GM18508 (cell line): ENCODE measurements at regions not wholly inside any gene's neighbourhood (a gene's known extent, or its start where the extent isn't known, plus 50 kb on each side); places are given as distances from the start of the nearest gene placed in this dataset.

Experiments used
- ATAC-seq: cut with Tn5 transposase; IDR thresholded peaks from one replicate; pipeline ENCODE4 v1.9.1; 2021; ENCODE audit warnings: moderate number of reproducible peaks; ENCODE audit not compliant: insufficient read depth, unreplicated experiment

GRCh38 chr1:57719274-57719673 lies 295.4 kb upstream of the DAB1 start:
- no peak for ATAC-seq

DNA sequence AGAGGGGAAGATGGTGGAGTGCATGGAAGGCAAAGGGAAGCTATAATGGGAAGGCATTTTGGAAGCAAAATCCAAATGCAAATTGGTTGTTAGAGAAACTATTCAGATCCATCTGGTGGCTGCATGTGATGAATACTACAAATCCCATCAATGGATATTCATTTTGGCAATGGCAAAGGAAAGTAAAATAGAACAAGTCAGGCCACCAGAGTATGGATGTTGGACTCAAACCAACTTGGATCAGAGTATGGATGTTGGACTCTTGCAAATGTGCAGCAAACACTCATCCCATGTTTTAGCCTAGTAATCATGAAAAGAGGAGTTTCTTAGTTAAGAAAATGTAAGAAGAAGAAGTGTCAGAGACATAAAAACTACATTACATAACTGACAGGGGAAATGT lies 289.6 kb upstream of the DAB1 start:
- no peak for ATAC-seq

GRCh38 chr1:57712846-57713245 lies 289.0 kb upstream of the DAB1 start:
- no peak for ATAC-seq

DNA sequence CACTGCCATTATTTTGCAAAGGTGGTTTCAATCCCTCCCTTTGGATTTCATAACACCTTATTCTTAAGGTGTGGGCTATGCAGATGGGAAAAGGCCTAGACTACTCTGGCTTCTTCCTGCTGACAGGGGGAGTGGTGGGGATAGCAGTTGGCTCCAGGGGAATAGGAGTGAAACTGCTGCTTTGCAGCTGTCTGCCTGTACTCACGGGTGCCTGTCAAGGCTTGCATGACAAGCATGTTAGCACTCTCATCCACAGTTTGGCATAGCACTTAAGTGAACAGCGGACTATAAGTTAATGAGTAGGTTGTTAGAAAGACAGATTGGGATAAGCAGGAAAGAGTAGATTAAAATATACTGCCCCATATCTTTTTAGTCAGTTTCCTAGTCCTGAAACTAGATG lies 287.5 kb upstream of the DAB1 start:
- no peak for ATAC-seq

GRCh38 chr1:57707631-57708030 lies 283.8 kb upstream of the DAB1 start:
- no peak for ATAC-seq

- no peak for ATAC-seq
These were observed 281.0 kb upstream of the DAB1 start for GRCh38 chr1:57704811-57705210.

DNA sequence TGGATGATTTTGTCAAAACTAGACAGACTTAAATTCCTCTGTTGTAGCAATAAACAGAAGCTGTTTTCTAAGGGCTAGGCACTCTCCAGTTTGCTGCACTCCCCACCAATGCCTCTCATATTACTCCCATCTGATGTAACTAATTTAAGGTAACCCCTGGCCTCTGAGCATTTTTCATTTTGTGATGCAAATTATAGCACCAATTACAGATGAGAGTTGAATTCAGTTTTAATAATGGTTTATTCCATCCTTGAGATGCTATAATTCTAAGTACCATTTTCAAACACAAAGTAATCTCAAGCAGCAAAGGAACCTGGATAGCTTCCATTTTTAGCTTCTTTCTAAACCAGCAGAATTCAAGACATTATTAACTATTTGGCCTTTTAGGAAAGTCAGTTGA lies 280.4 kb upstream of the DAB1 start:
- no peak for ATAC-seq

GRCh38 chr1:57696904-57697303 lies 273.0 kb upstream of the DAB1 start:
- ATAC-seq: no peak

GRCh38 chr1:57696043-57696442 lies 272.2 kb upstream of the DAB1 start:
- ATAC-seq: no peak

DNA sequence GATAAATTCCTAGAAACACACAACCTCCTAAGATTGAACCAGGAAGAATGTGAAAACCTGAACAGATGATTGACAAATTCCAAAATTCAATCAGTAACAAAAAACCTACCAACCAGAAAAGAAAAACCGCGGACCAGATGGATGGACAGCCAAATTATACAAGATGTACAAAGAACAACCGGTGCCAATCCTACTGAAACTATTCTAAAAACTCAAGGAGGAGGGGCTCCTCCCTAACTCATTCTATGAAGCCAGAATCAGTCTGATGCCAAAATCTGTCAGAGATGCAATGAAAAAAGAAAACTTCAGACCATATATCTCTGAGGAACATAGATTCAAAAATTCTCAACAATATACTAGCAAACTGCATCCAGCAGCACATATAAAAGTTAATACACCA lies 262.4 kb upstream of the DAB1 start:
- no peak for ATAC-seq

DNA sequence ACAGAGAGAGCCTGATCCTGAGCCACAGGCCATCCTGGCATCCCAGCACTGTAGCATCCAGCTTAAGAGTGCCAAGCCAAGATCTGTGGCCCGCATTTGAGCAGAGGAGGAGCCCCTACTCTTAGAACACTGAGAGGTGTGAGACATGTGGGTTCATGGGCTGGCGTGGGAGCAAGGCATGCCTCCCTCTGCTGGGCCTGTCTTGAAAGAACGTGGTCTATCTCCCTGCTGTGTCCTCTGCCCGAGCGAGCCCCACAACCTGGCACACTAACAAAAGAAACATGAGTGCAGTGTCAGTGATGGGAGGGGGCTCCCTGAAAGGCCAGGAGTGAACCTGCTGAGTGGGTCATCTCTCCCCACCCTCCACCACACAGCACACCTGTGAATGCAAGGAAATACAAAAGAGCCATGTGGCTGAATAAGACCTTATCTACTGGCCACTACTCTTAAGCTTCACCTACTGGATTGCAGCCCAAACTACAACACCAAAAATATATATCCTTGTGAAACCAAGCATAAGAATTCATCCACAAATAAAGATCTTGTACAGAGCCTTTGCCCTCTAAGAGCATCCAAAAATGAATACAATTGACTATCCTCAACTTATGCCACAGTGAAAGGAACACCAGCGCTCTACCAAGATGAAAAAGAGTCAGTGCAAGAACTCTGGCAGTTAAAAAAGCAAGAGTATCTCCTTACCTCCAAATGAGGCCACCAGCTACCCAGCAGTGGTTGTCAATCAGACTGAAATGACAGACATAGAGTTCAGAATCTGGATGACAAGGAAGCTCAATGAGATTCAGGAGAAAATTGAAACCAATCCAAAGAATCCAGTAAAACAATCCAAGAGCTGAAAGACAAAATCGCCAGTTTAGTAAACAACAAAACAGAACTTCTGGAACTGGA lies 259.4 kb upstream of the DAB1 start:
- no peak for ATAC-seq

- no peak for ATAC-seq
These were observed 254.3 kb upstream of the DAB1 start for GRCh38 chr1:57678138-57678537.

DNA sequence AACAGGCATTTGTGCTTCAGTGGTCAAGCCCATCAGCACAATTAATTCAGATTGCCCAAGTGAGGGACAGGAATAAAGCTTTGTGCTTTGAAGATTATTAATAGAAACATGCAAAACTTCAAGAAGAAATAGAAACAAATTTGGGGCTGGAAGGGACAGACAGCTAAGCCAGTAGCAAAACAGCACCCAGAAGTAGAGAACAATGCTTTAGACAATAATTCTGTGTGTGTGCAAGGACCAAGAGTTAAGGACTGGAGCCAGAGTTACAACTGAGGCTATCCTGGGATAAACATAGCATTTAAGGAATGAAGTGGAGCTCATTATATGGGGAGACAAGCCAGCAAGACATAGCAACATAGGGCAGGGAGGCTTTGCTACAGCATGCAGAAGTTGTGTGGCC lies 251.9 kb upstream of the DAB1 start:
- ATAC-seq: no peak

- no peak for ATAC-seq
These were observed 250.9 kb upstream of the DAB1 start for GRCh38 chr1:57674801-57675200.

GRCh38 chr1:57672346-57673140 lies 248.7 kb upstream of the DAB1 start:
- ATAC-seq: no peak

DNA sequence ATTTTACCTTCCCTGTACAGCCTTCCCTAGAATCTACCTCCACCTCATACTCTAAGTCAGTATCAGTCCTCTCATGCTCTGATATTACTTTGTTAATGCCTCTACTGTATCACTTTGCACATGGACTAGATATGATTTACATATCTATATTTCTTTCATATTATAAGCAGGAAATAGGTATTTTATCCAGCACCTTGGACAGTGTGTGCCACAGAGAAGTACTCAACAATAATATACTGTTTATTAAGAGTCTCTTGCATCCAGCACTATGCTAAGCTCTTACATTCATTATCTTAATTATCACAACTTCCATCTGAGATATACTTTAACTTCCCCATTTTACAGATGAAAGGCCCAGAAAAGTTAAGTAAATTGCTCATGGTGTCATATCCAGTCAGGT lies 247.9 kb upstream of the DAB1 start:
- no peak for ATAC-seq

DNA sequence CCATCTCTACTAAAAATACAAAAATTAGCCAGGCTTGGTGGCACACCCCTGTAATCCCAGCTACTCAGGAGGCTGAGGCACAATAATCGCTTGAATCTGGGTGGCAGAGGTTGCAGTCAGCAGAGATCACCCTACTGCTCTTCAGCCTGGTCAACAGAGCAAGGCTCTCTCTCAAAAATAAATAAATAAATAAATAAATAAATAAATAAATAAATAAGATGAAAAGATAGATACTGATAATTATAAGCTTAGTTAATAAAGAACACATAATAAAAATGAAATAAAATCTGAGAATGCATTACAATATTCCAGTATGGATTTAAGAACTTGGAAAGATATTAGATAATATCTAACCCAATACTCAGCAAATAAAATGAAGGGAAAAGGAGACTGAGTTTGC lies 235.9 kb upstream of the DAB1 start:
- ATAC-seq: no peak

- ATAC-seq: no peak
These were observed 231.3 kb upstream of the DAB1 start for GRCh38 chr1:57655161-57655560.

DNA sequence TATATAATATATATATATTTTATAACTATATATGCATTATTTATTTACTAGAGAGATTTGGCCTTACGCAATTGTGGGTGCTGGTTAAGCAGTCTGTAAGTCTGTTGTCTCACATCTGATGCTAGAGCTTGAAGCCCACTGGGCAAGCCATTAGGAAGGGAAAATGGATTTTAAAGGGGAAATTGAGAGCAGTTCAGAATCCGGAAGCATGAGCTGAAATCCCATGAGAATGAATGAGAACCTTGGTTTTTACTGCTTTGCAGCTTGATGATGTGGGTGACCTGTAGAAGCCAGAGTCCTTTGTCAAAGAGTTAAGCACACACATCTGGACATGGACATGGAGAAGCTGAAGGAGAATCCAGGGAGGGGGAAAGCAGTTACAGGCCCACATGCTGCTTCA lies 220.8 kb upstream of the DAB1 start:
- no peak for ATAC-seq

DNA sequence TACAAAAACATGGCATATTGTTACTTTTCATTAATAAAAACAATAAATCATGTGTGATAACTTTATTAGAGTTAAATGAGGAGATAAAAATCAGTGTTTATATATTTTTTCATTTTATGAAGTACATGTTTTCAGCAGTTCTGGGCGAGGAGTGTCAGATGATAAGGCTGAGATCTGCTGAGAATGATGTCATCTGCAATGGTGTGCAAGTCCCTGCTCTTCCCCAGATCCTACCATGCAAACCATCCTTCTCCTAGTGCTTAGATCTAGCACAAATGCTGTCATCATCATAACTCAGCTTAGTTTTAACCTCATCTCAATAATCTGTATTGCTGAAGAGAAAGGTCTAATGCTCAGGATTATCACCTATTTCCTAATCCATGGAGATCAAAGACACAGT lies 214.4 kb upstream of the DAB1 start:
- no peak for ATAC-seq

DNA sequence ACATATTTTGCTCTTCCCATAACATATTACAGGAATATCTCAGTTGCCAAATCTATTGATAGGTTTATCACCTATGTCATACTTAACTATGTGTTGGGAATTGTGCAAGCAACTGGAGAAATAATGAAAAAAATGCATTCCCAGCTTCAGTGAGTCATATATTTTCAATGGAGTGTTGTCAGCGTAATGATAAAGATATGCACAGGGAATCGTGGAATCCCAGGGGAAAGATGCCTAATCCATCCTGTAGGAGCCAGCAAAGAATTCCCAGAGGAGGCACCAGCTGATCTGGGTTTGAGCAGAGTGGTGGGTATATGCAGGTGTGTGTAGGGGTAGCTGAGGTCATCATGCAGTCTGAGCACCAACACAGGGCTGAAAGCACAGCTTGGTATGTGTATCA lies 213.3 kb upstream of the DAB1 start:
- no peak for ATAC-seq

GRCh38 chr1:57633881-57634280 lies 210.0 kb upstream of the DAB1 start:
- ATAC-seq: no peak
